Naive B cell (primary cell): ENCODE measurements at regions not wholly inside any gene's neighbourhood (a gene's known extent, or its start where the extent isn't known, plus 50 kb on each side); places are given as distances from the start of the nearest gene placed in this dataset.

Source experiments
- ATAC-seq, 2 donors: fragments of 150-1000 bp; cut with Tn5 transposase; 2 replicates each; pipeline ENCODE4 v1.10.0; 2021; ENCODE audit warnings: low read depth in 2 of 2, mild to moderate bottlenecking in 2 of 2, moderate library complexity in 2 of 2
- DNase-seq: peaks from one replicate; pipeline ENCODE4 v3.0.0; 2022
- H3K27ac Mint-ChIP-seq, 6 donors: one replicate each; pipeline ENCODE4 v1.8.0; 2020 to 2022; ENCODE audit warnings: mild to moderate bottlenecking in 6 of 6, mixed read lengths in 6 of 6, moderate library complexity in 5 of 6, inconsistent platforms in 2 of 6
- H3K27me3 Mint-ChIP-seq, 3 donors: one replicate each; pipeline ENCODE4 v1.8.0; 2021 to 2022; ENCODE audit warnings: mixed read lengths in 3 of 3, mild to moderate bottlenecking in 1 of 3
- H3K36me3 Mint-ChIP-seq, 2 donors: one replicate each; pipeline ENCODE4 v1.8.0; 2020 to 2022; ENCODE audit warnings: mixed read lengths in 2 of 2, inconsistent platforms in 1 of 2, mild to moderate bottlenecking in 1 of 2
- H3K4me1 Mint-ChIP-seq, 3 donors: one replicate each; pipeline ENCODE4 v1.8.0; 2020 to 2022; ENCODE audit warnings: mixed read lengths in 3 of 3, inconsistent platforms in 1 of 3, mild to moderate bottlenecking in 1 of 3, moderate library complexity in 1 of 3
- H3K4me3 Mint-ChIP-seq, 8 donors: one replicate each; pipeline ENCODE4 v1.8.0; 2020 to 2022; ENCODE audit warnings: mild to moderate bottlenecking in 8 of 8, mixed read lengths in 8 of 8, moderate library complexity in 8 of 8, inconsistent platforms in 2 of 8
- H3K9me3 Mint-ChIP-seq, 7 donors: one replicate each; pipeline ENCODE4 v1.8.0; 2020 to 2022; ENCODE audit warnings: mixed read lengths in 7 of 7, mild to moderate bottlenecking in 5 of 7, inconsistent platforms in 2 of 7, moderate library complexity in 1 of 7

- no peak overlapping the region for H3K4me3 Mint-ChIP-seq
- H3K4me1 Mint-ChIP-seq: no peaks in the 10 kb centered on the region
- DNase-seq (no peak), ATAC-seq (no peak)
- no peaks in the 10 kb centered on the region for H3K36me3 Mint-ChIP-seq
- peaks cover 0 to 15% (median 13%) of the 10 kb centered on the region in 7 donors for H3K9me3 Mint-ChIP-seq
- H3K27me3 Mint-ChIP-seq: peaks cover 0 to 12% (median 7%) of the 10 kb centered on the region in 3 donors
- no peak overlapping the region for H3K27ac Mint-ChIP-seq
Measured at GRCh38 chr12:98090731-98091130, 424.7 kb upstream of the TMPO start.

GRCh38 chr12:98096436-98096835, 419.0 kb upstream of the TMPO start:
- DNase-seq: no peak
- no peak overlapping the region for H3K4me3 Mint-ChIP-seq
- no peak overlapping the region for H3K27ac Mint-ChIP-seq
- peaks cover 0 to 7% (median 5%) of the 10 kb centered on the region in 3 donors for H3K27me3 Mint-ChIP-seq
- peaks cover 1 to 20% (median 8%) of the 10 kb centered on the region in 7 donors for H3K9me3 Mint-ChIP-seq
- H3K4me1 Mint-ChIP-seq: no peaks in the 10 kb centered on the region
- ATAC-seq: no peak
- no peaks in the 10 kb centered on the region for H3K36me3 Mint-ChIP-seq

GRCh38 chr12:98106031-98106683, 409.2 kb upstream of the TMPO start:
- Mint-ChIP-seq H3K4me1 (no peaks in the 10 kb centered on the region), H3K9me3 (no peaks in the 10 kb centered on the region), H3K36me3 (no peaks in the 10 kb centered on the region), H3K27ac (no peak overlapping the region), H3K27me3 (peaks cover 0 to 6% (median 0%) of the 10 kb centered on the region in 3 donors), H3K4me3 (no peak overlapping the region)
- no peak for DNase-seq
- no peak for ATAC-seq

- DNase-seq (no peak), ATAC-seq (no peak)
- no peak overlapping the region for H3K4me3 Mint-ChIP-seq
- no peak overlapping the region for H3K27ac Mint-ChIP-seq
- no peaks in the 10 kb centered on the region for H3K36me3 Mint-ChIP-seq
- peaks cover 0 to 3% (median 0%) of the 10 kb centered on the region in 7 donors for H3K9me3 Mint-ChIP-seq
- H3K4me1 Mint-ChIP-seq: no peaks in the 10 kb centered on the region
- peaks cover 0 to 6% (median 0%) of the 10 kb centered on the region in 3 donors for H3K27me3 Mint-ChIP-seq
Measured at GRCh38 chr12:98109266-98109665, 406.1 kb upstream of the TMPO start.

- ATAC-seq: no peak
- H3K4me3 Mint-ChIP-seq: no peak overlapping the region
- H3K36me3 Mint-ChIP-seq: no peaks in the 10 kb centered on the region
- H3K4me1 Mint-ChIP-seq: no peaks in the 10 kb centered on the region
- H3K27me3 Mint-ChIP-seq: peaks cover 0 to under 1% (median 0%) of the 10 kb centered on the region in 3 donors
- peaks cover 0 to 3% (median 0%) of the 10 kb centered on the region in 7 donors for H3K9me3 Mint-ChIP-seq
- H3K27ac Mint-ChIP-seq: no peak overlapping the region
- no peak for DNase-seq
Measured at GRCh38 chr12:98110536-98110935, 404.9 kb upstream of the TMPO start.

- no peaks in the 10 kb centered on the region for H3K4me1 Mint-ChIP-seq
- no peaks in the 10 kb centered on the region for H3K27me3 Mint-ChIP-seq
- H3K27ac Mint-ChIP-seq: no peak overlapping the region
- H3K36me3 Mint-ChIP-seq: no peaks in the 10 kb centered on the region
- ATAC-seq (no peak), DNase-seq (no peak)
- H3K4me3 Mint-ChIP-seq: no peak overlapping the region
- peaks cover 0 to 7% (median 0%) of the 10 kb centered on the region in 7 donors for H3K9me3 Mint-ChIP-seq
Measured at GRCh38 chr12:98113548-98113947, 401.8 kb upstream of the TMPO start.

- H3K36me3 Mint-ChIP-seq: no peaks in the 10 kb centered on the region
- no peak overlapping the region for H3K4me3 Mint-ChIP-seq
- no peak for DNase-seq
- H3K9me3 Mint-ChIP-seq: peaks cover 0 to 12% (median 4%) of the 10 kb centered on the region in 7 donors
- peaks cover 8 to 15% (median 8%) of the 10 kb centered on the region in 3 donors for H3K27me3 Mint-ChIP-seq
- no peaks in the 10 kb centered on the region for H3K4me1 Mint-ChIP-seq
- no peak for ATAC-seq
- H3K27ac Mint-ChIP-seq: no peak overlapping the region
Measured at GRCh38 chr12:98121963-98122362, 393.4 kb upstream of the TMPO start.

- no peaks in the 10 kb centered on the region for H3K4me1 Mint-ChIP-seq
- H3K27ac Mint-ChIP-seq: no peak overlapping the region
- no peaks in the 10 kb centered on the region for H3K36me3 Mint-ChIP-seq
- no peak for ATAC-seq
- H3K9me3 Mint-ChIP-seq: peaks cover 0 to 9% (median 4%) of the 10 kb centered on the region in 7 donors
- no peak overlapping the region for H3K4me3 Mint-ChIP-seq
- no peak for DNase-seq
- peaks cover 8 to 23% (median 8%) of the 10 kb centered on the region in 3 donors for H3K27me3 Mint-ChIP-seq
Measured at GRCh38 chr12:98123021-98123461, 392.3 kb upstream of the TMPO start.

- Mint-ChIP-seq H3K4me1 (no peaks in the 10 kb centered on the region), H3K27ac (no peak overlapping the region), H3K36me3 (no peaks in the 10 kb centered on the region), H3K9me3 (peaks cover 0 to 5% (median 3%) of the 10 kb centered on the region in 7 donors), H3K27me3 (peaks cover 8 to 17% (median 17%) of the 10 kb centered on the region in 3 donors), H3K4me3 (no peak overlapping the region)
- ATAC-seq (no peak), DNase-seq (no peak)
Measured at GRCh38 chr12:98126637-98127335, 388.6 kb upstream of the TMPO start.

- H3K4me1 Mint-ChIP-seq: no peaks in the 10 kb centered on the region
- H3K36me3 Mint-ChIP-seq: no peaks in the 10 kb centered on the region
- no peak for ATAC-seq
- DNase-seq: no peak
- peaks cover 8 to 17% (median 17%) of the 10 kb centered on the region in 3 donors for H3K27me3 Mint-ChIP-seq
- no peak overlapping the region for H3K4me3 Mint-ChIP-seq
- H3K27ac Mint-ChIP-seq: no peak overlapping the region
- H3K9me3 Mint-ChIP-seq: peaks cover 0 to 5% (median 3%) of the 10 kb centered on the region in 7 donors
Measured at GRCh38 chr12:98127336-98127679, 388.1 kb upstream of the TMPO start.

GRCh38 chr12:98127854-98128253, 387.5 kb upstream of the TMPO start:
- Mint-ChIP-seq H3K27me3 (peaks cover 7 to 17% (median 17%) of the 10 kb centered on the region in 3 donors), H3K4me1 (no peaks in the 10 kb centered on the region), H3K9me3 (peaks cover 0 to 5% (median 3%) of the 10 kb centered on the region in 7 donors), H3K27ac (no peak overlapping the region), H3K4me3 (no peak overlapping the region), H3K36me3 (no peaks in the 10 kb centered on the region)
- ATAC-seq (no peak), DNase-seq (no peak)

- Mint-ChIP-seq H3K4me3 (peak overlapping the region in 1 of 8 donors; percentile 14), H3K36me3 (no peaks in the 10 kb centered on the region), H3K4me1 (no peaks in the 10 kb centered on the region), H3K27ac (no peak overlapping the region), H3K27me3 (peaks cover 0 to 9% (median 0%) of the 10 kb centered on the region in 3 donors), H3K9me3 (peaks cover 0 to 3% (median 0%) of the 10 kb centered on the region in 7 donors)
- ATAC-seq: no peak
- DNase-seq: no peak
Measured at GRCh38 chr12:98136544-98136943, 378.8 kb upstream of the TMPO start.

- ATAC-seq: no peak
- Mint-ChIP-seq H3K27ac (no peak overlapping the region), H3K36me3 (no peaks in the 10 kb centered on the region), H3K4me3 (no peak overlapping the region), H3K9me3 (peaks cover 0 to 3% (median 0%) of the 10 kb centered on the region in 7 donors), H3K4me1 (no peaks in the 10 kb centered on the region), H3K27me3 (peaks cover 0 to 9% (median 0%) of the 10 kb centered on the region in 3 donors)
- no peak for DNase-seq
Measured at GRCh38 chr12:98137278-98137677, 378.1 kb upstream of the TMPO start.

GRCh38 chr12:98144953-98145352, 370.4 kb upstream of the TMPO start:
- H3K36me3 Mint-ChIP-seq: no peaks in the 10 kb centered on the region
- no peak overlapping the region for H3K27ac Mint-ChIP-seq
- H3K4me1 Mint-ChIP-seq: no peaks in the 10 kb centered on the region
- H3K4me3 Mint-ChIP-seq: no peak overlapping the region
- DNase-seq (no peak), ATAC-seq (no peak)
- peaks cover 0 to 14% (median 0%) of the 10 kb centered on the region in 3 donors for H3K27me3 Mint-ChIP-seq
- H3K9me3 Mint-ChIP-seq: peaks cover 0 to 9% (median 2%) of the 10 kb centered on the region in 7 donors
